CD14-positive monocyte (primary cell): ENCODE measurements at regions not wholly inside any gene's neighbourhood (a gene's known extent, or its start where the extent isn't known, plus 50 kb on each side); places are given as distances from the start of the nearest gene placed in this dataset.
"Not testable (repeated sequence)": the region's sequence is repeated elsewhere in the genome, so short reads cannot be mapped to it uniquely, and the experiment has no call there.

ENCODE experiments used
- DNase-seq, 3 donors: peaks; one replicate each; pipeline ENCODE4 v3.0.0-alpha.2; 2011 to 2022
- H2AFZ ChIP-seq: 2 replicates; pipeline ENCODE4 v1.6.0; 2012; ENCODE audit warnings: mild to moderate bottlenecking, low read depth, low read length, inconsistent platforms; ENCODE audit not compliant: insufficient read depth, poor library complexity, severe bottlenecking
- H3K27ac ChIP-seq, 2 donors: 1 replicate in 1 of 2; 2 replicates in 1 of 2; pipeline ENCODE4 v1.5.1; 2012 to 2013; ENCODE audit warnings: low read length in 2 of 2, control low read depth in 1 of 2, inconsistent platforms in 1 of 2, low read depth in 1 of 2, mild to moderate bottlenecking in 1 of 2
- H3K27me3 ChIP-seq, 2 donors: one replicate each; pipeline versions ENCODE4 v1.6.0 to v1.6.1; 2011 to 2013; ENCODE audit warnings: low read length in 2 of 2; ENCODE audit not compliant: control insufficient read depth in 2 of 2, insufficient read depth in 2 of 2
- H3K36me3 ChIP-seq, 2 donors: replicated peaks in 1 of 2; 1 replicate in 1 of 2; 2 replicates in 1 of 2; pipeline versions ENCODE4 v1.5.1 to v1.6.1; 2012 to 2013; ENCODE audit warnings: low read length in 2 of 2, control low read depth in 1 of 2, inconsistent platforms in 1 of 2, mild to moderate bottlenecking in 1 of 2; ENCODE audit not compliant: insufficient read depth in 2 of 2, control insufficient read depth in 1 of 2
- H3K4me1 ChIP-seq, 2 donors: 1 replicate in 1 of 2; 2 replicates in 1 of 2; pipeline versions ENCODE4 v1.5.1 to v1.6.1; 2012 to 2013; ENCODE audit warnings: low read length in 2 of 2, control low read depth in 1 of 2, inconsistent platforms in 1 of 2, mild to moderate bottlenecking in 1 of 2, moderate library complexity in 1 of 2; ENCODE audit not compliant: insufficient read depth in 2 of 2, control insufficient read depth in 1 of 2
- H3K4me2 ChIP-seq: replicated peaks from 2 replicates; pipeline ENCODE3; 2012; ENCODE audit warnings: low read length, moderate library complexity, mild to moderate bottlenecking; ENCODE audit not compliant: poor library complexity, severe bottlenecking; ENCODE audit errors: extremely low read depth
- H3K4me3 ChIP-seq, 3 experiments: fragments of 200-600 bp in 1 of 3; sonication (generic) in 1 of 3; replicated peaks in 1 of 3; 1 replicate in 2 of 3; 2 replicates in 1 of 3; pipeline ENCODE4 v1.5.1; 2011 to 2013; ENCODE audit warnings: low read length in 3 of 3, mild to moderate bottlenecking in 3 of 3, control low read depth in 2 of 3, low read depth in 2 of 3, inconsistent platforms in 1 of 3, moderate library complexity in 1 of 3
- H3K79me2 ChIP-seq: 2 replicates; pipeline ENCODE4 v1.6.0; 2012; ENCODE audit warnings: mild to moderate bottlenecking, control low read depth, inconsistent platforms, low read length, moderate library complexity; ENCODE audit not compliant: insufficient read depth
- H3K9ac ChIP-seq: 2 replicates; pipeline ENCODE4 v1.6.0; 2017; ENCODE audit warnings: low read length, mild to moderate bottlenecking; ENCODE audit not compliant: insufficient read depth, poor library complexity, severe bottlenecking
- H3K9me3 ChIP-seq, 2 donors: replicated peaks in 1 of 2; 1 replicate in 1 of 2; 2 replicates in 1 of 2; pipeline versions ENCODE4 v1.5.1 to v1.6.1; 2012 to 2013; ENCODE audit warnings: low read length in 2 of 2, control low read depth in 1 of 2; ENCODE audit not compliant: control insufficient read depth in 1 of 2, insufficient read depth in 1 of 2
- H4K20me1 ChIP-seq: 2 replicates; pipeline ENCODE4 v1.6.0; 2012; ENCODE audit warnings: mild to moderate bottlenecking, low read length, control low read depth, moderate library complexity; ENCODE audit not compliant: insufficient read depth
- H3K27ac Mint-ChIP-seq, 7 donors: one replicate each; pipeline ENCODE4 v1.8.0; 2020; ENCODE audit warnings: mild to moderate bottlenecking in 7 of 7, mixed read lengths in 7 of 7, moderate library complexity in 6 of 7, inconsistent platforms in 2 of 7
- H3K27me3 Mint-ChIP-seq, 3 donors: one replicate each; pipeline ENCODE4 v1.8.0; 2021 to 2022; ENCODE audit warnings: low read depth in 3 of 3, mild to moderate bottlenecking in 3 of 3, mixed read lengths in 3 of 3, moderate library complexity in 3 of 3, inconsistent platforms in 1 of 3
- H3K36me3 Mint-ChIP-seq, 2 donors: one replicate each; pipeline ENCODE4 v1.8.0; 2020; ENCODE audit warnings: mixed read lengths in 2 of 2, inconsistent platforms in 1 of 2, mild to moderate bottlenecking in 1 of 2
- H3K4me1 Mint-ChIP-seq: one replicate; pipeline ENCODE4 v1.8.0; 2020; ENCODE audit warnings: mild to moderate bottlenecking, mixed read lengths
- H3K4me3 Mint-ChIP-seq, 2 donors: one replicate each; pipeline ENCODE4 v1.8.0; 2020; ENCODE audit warnings: mild to moderate bottlenecking in 2 of 2, mixed read lengths in 2 of 2, moderate library complexity in 1 of 2
- H3K9me3 Mint-ChIP-seq, 7 donors: one replicate each; pipeline ENCODE4 v1.8.0; 2020 to 2022; ENCODE audit warnings: mixed read lengths in 7 of 7, mild to moderate bottlenecking in 6 of 7, moderate library complexity in 6 of 7, inconsistent platforms in 2 of 7
- WGBS: methylation state at CpG from one replicate; pipeline ENCODE4 v1.1.5; 2013; ENCODE audit warnings: missing lambda C conversion rate; ENCODE audit not compliant: insufficient coverage; 5-methylcytosine and 5-hydroxymethylcytosine counted together
- intact Hi-C, 2 donors: fragments of 100-400 bp; cut with micrococcal nuclease; formaldehyde crosslinking; loops; one replicate each; pipeline versions ENCODE4 v1.15.0 to v1.15.1; 2023
- TF ChIP-seq, protein P1 (sequence below): fragments of 200-600 bp; IDR thresholded peaks from one replicate; pipeline ENCODE4 v1.8.0; 2022; ENCODE audit warnings: antibody characterized with exemption, mild to moderate bottlenecking

DNA sequence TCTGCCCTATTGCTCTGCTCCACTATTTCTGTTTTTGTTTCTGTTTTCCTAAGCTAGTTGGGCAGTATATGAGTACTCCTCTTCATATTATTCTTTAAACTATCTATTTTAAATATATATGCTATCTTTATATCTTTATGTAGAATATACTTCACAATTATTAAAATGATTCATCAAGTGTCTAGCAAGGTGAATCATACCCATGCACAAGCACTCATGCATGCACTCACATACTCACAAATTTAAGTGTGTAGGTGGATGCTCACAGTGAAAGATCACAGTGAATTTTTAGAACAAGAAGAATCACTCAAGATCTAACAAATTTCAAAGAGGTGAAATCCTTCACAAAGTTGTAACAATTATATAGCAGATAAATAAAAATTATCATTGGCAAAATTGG lies 435.6 kb upstream of the SLITRK5 start:
- Mint-ChIP-seq H3K4me1 (no peaks in the 10 kb centered on the region), H3K27me3 (no peaks in the 10 kb centered on the region), H3K27ac (no peak overlapping the region), H3K4me3 (no peak overlapping the region), H3K36me3 (no peaks in the 10 kb centered on the region), H3K9me3 (peaks cover 0 to 13% (median 7%) of the 10 kb centered on the region in 7 donors)
- Histone ChIP-seq H2AFZ (no peak overlapping the region), H3K9me3 (peaks cover 5 to 15% of the 10 kb centered on the region in 2 donors), H3K79me2 (no peaks in the 10 kb centered on the region), H3K4me1 (no peaks in the 10 kb centered on the region), H3K4me3 (no peak overlapping the region), H3K27me3 (no peaks in the 10 kb centered on the region), H3K27ac (no peak overlapping the region), H3K36me3 (no peaks in the 10 kb centered on the region), H3K9ac (no peak overlapping the region), H4K20me1 (no peaks in the 10 kb centered on the region), H3K4me2 (no peak overlapping the region)
- no peak for DNase-seq
- intact Hi-C loops, result no loop called here
- TF ChIP-seq, protein P1, sequence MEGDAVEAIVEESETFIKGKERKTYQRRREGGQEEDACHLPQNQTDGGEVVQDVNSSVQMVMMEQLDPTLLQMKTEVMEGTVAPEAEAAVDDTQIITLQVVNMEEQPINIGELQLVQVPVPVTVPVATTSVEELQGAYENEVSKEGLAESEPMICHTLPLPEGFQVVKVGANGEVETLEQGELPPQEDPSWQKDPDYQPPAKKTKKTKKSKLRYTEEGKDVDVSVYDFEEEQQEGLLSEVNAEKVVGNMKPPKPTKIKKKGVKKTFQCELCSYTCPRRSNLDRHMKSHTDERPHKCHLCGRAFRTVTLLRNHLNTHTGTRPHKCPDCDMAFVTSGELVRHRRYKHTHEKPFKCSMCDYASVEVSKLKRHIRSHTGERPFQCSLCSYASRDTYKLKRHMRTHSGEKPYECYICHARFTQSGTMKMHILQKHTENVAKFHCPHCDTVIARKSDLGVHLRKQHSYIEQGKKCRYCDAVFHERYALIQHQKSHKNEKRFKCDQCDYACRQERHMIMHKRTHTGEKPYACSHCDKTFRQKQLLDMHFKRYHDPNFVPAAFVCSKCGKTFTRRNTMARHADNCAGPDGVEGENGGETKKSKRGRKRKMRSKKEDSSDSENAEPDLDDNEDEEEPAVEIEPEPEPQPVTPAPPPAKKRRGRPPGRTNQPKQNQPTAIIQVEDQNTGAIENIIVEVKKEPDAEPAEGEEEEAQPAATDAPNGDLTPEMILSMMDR, result no peak

GRCh38 chr13:87244256-87244890 lies 426.8 kb upstream of the SLITRK5 start:
- no peak overlapping the region for H3K4me2 ChIP-seq
- H3K4me3 ChIP-seq, result no peak overlapping the region
- H3K79me2 ChIP-seq, result no peaks in the 10 kb centered on the region
- H3K9me3 ChIP-seq, result no peaks in the 10 kb centered on the region
- Mint-ChIP-seq H3K4me1 (no peaks in the 10 kb centered on the region), H3K27me3 (no peaks in the 10 kb centered on the region), H3K27ac (peak overlapping the region in 2 of 7 donors; percentile 36 to 55), H3K36me3 (no peaks in the 10 kb centered on the region), H3K4me3 (no peak overlapping the region), H3K9me3 (peaks cover 0 to 4% (median 2%) of the 10 kb centered on the region in 7 donors)
- H3K27ac ChIP-seq, result no peak overlapping the region
- no peak overlapping the region for H3K9ac ChIP-seq
- no CpG with 5 or more reads among the region's 3 CpGs for WGBS
- no peaks in the 10 kb centered on the region for H3K4me1 ChIP-seq
- no peaks in the 10 kb centered on the region for H4K20me1 ChIP-seq
- no peak for DNase-seq
- H3K27me3 ChIP-seq, result no peaks in the 10 kb centered on the region
- no peak overlapping the region for H2AFZ ChIP-seq
- TF ChIP-seq, protein P1, result no peak
- intact Hi-C loops, result no loop called here
- H3K36me3 ChIP-seq, result no peaks in the 10 kb centered on the region

- H4K20me1 ChIP-seq, intact Hi-C loops, H3K27me3 ChIP-seq, H3K4me2 ChIP-seq, H3K9me3 ChIP-seq, H3K79me2 ChIP-seq, H3K36me3 ChIP-seq, H2AFZ ChIP-seq, H3K4me1 Mint-ChIP-seq, H3K27me3 Mint-ChIP-seq, H3K36me3 Mint-ChIP-seq, H3K4me1 ChIP-seq, H3K9me3 Mint-ChIP-seq, H3K27ac Mint-ChIP-seq, DNase-seq, H3K27ac ChIP-seq, H3K4me3 ChIP-seq, H3K4me3 Mint-ChIP-seq, H3K9ac ChIP-seq: not testable (repeated sequence)
- WGBS, result 90% methylated on average over 2 of the region's 8 CpGs
Measured at GRCh38 chr13:87249847-87250246, 421.3 kb upstream of the SLITRK5 start.
